HK-2 (cell line): ENCODE measurements at regions not wholly inside any gene's neighbourhood (a gene's known extent, or its start where the extent isn't known, plus 50 kb on each side); places are given as distances from the start of the nearest gene placed in this dataset.

Experiments used
- DNase-seq: peaks from one replicate; pipeline ENCODE4 v3.0.0-alpha.2; 2018; ENCODE audit not compliant: unreplicated experiment

DNA sequence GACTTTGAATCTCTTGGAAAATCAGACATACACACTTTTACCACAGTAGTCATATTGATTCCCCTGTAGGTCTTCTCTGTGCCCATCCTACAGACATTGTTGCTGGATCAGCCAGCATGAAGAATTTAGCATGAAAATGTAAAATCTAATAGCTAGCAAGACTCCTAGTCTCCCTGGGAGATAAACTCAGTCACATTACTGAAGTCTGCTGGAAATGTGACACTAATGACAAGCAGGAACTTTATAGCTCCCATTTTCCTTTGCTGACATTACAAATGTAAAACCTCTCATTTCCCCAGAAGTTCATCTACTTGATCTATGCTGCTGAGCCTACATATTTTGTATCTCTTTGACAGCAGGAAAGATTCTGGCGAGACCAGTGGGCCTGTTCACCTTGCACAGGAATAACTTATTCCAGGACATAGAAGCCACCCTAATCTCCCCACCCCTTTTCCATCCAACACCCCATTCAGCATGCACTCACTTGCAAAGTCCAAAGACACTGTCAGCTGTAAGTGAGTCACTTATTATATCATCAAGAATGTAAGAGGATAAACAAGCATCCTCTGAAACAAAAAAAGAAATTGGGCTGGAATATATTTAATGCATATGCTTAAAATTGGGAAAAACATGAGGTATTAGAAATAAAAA lies 648.3 kb upstream of the PKDCC start:
- DNase-seq, result no peak

DNA sequence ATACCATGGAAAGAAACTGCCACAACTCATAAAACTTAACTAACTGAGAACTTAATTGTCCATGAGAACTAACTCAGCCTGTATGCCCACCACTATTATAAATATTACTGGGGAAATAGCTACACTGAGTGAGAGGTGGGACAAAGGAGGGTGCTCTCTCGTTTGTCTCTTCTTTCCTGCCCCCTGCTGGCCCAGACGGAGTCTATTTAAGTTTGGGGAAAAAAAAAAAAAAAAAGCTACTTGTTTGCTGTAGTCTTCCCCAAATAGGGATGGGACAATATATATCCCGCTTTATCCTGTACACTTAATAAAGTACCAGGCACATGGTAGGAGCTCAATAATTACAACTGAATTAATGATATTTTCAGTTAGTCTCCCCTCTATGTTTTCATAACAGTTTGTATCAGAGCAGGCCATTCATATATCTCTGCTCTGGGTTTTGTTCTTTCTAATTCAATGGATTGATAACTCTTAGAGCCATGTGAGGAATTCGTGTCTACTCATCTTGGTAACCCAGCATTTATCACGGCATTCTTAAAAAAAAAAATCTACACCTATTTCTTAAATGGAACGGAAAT lies 647.6 kb upstream of the PKDCC start:
- DNase-seq, result no peak

DNA sequence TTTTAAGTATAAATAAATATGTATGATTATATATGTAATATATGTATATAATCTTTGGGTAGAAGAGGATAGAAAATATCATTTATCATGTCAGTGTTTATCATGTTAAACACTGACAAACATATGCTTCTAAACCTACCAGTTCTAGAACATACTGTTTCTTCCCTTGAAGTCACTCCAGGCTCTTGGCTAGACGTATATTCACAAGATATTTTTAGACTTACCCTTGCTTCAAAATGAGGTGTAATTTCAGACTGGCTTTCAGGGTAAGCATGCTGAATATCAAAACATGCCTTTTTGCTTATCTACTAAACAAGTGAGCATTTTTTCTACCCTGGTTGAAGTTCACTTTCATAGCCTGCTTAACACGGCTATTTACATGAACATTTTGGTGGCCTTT lies 642.4 kb upstream of the PKDCC start:
- no peak for DNase-seq

GRCh38 chr2:41409328-41409727 lies 638.5 kb upstream of the PKDCC start:
- DNase-seq, result no peak

- DNase-seq, result no peak
These were observed 637.8 kb upstream of the PKDCC start for GRCh38 chr2:41410011-41410410.

DNA sequence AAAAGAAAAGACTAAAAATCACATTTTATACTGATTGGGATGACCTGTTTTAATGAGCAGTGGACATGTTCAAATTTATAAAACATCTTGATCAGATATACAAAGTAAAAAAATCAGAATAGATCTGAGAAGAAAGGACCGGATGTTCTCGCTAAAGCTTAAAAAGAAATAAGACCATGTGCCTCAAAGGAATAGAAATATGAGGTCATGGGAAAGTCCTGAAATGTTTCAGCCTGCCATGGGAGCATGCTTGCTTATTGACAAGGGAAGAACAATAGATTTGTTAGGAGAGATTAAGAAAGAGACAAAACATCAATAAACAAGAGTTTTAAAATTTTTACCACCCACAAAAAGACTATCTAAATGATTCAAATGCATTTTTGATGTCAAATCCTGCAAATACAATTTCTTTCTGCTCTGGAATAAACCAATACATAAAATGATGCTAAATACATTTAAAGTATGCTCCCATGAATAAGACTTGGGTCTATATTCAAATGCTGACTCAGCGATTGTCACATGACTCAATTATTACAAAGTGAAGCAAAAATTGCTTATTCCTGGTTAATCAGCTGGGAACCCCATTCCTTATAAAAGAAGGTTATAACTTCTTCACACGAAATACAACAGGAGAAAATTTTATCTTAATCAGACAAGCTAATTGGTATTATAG lies 633.9 kb upstream of the PKDCC start:
- no peak for DNase-seq

GRCh38 chr2:41414486-41415230 lies 633.2 kb upstream of the PKDCC start:
- DNase-seq, result no peak

GRCh38 chr2:41417511-41417910 lies 630.3 kb upstream of the PKDCC start:
- DNase-seq, result no peak

GRCh38 chr2:41420219-41420618 lies 627.6 kb upstream of the PKDCC start:
- no peak for DNase-seq

DNA sequence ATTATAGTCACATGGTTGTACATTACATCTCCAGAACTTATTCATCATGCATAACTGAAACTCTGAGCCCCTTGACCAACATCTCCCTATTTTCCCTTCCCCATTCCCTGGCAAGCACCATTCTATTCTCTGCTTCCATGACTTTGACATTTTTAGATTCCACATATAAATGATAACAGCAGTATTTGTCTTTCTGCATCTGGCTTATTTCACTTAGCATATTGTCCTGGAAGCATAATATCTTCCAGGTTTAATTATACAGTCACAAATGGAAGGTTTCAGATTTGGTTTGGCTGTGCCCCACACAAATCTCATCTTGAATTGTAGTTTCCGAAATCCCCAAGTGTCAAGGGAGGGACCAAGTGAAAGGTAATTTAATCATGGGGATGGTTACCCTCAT lies 626.9 kb upstream of the PKDCC start:
- DNase-seq, result no peak

DNA sequence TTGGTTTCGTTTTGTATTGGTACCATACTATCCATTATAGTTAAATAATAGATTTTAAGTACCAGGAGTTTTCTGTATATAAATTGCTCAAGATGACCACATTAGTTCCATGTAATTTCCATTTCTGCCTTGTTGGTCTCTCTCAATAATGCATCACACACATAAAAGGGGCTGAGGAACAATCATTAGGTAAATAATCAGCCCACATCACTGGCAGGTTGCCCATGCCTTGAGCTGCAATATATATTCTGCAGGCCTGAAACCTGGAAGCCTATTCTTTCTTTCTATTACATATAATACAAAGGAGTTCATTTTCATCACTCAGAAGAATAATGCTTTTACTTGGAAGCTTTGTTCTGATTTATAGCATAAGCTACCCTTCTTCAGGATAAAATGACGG lies 616.1 kb upstream of the PKDCC start:
- no peak for DNase-seq

GRCh38 chr2:41432459-41432858 lies 615.4 kb upstream of the PKDCC start:
- no peak for DNase-seq

- no peak for DNase-seq
These were observed 612.8 kb upstream of the PKDCC start for GRCh38 chr2:41434991-41435390.

DNA sequence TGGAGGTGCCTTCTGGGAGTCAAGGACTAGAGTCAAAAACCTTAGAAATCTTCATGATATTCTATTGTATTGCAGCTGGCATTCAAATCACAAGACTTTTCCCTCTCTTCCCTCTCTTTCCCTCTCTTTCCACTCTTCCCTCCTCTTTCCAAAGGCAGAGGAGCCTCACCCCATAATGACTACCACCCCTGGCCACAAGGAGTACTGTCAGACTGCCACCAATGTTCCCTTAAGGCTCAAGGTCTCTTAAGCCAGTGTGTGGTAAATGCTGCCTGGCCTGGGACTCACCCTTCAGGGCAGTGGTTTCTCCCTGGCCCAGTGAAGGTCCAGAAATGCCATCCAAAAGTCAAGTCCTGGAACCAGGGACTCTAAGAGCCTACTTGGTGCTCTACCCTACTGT lies 605.9 kb upstream of the PKDCC start:
- no peak for DNase-seq

DNA sequence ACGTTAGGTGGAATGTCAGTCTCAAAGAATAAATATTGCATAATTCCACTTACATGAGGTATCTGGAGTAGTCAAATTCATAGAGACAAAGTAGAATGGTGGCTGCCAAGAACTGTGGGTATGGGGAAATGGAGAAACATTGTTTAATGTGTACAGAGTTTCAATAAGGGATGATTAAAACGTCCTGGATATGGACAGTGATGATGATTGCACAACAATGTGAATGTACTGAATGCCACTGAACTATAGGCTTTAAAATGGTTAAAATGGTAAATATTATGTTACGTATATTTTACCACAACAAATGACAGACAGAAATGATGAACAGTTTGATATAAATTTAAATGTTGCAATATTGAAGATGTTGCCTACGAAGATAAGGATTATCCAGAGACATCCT lies 602.0 kb upstream of the PKDCC start:
- no peak for DNase-seq

GRCh38 chr2:41446266-41446665 lies 601.6 kb upstream of the PKDCC start:
- DNase-seq, result no peak

GRCh38 chr2:41448221-41448620 lies 599.6 kb upstream of the PKDCC start:
- DNase-seq, result no peak

DNA sequence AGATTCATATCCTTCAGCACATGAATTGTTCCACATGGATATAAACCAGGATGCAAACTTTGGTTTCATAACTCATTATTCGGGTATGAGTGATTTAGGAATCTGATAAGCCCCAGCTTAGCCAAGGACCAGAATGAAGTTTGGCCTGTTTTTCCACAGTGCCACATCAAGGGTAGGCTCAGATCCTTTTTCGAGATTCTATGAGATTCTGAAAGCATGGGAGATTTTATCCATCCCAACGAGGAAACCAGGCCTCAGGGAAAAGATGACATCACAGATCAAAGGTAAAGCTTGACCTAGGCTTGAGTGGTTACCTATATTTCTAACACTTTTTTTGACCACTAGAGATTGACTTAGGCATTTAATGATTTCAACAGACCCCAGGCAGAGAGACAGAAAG lies 590.8 kb upstream of the PKDCC start:
- no peak for DNase-seq

GRCh38 chr2:41460661-41461060 lies 587.2 kb upstream of the PKDCC start:
- no peak for DNase-seq

DNA sequence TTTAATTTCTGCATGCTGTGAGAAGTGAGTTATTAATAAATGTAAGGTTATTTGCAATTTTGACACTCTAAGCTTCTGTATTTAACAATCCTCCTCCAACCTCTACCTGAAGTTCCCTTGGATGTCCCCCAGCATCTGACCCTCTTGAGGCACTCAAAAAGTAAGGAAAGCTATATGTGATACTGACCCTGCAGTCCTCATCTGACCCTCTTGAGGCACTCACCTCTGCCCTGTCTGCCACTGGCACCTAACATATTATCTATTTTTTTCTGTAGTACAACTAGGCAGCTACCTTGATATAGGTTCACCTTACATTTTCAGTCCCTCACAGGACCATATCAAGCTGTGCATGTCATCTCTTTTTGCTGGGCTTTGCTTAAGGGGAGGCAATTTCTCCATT lies 583.4 kb upstream of the PKDCC start:
- no peak for DNase-seq

- DNase-seq, result no peak
These were observed 571.9 kb upstream of the PKDCC start for GRCh38 chr2:41475959-41476358.

- no peak for DNase-seq
These were observed 565.2 kb upstream of the PKDCC start for GRCh38 chr2:41482659-41483058.

DNA sequence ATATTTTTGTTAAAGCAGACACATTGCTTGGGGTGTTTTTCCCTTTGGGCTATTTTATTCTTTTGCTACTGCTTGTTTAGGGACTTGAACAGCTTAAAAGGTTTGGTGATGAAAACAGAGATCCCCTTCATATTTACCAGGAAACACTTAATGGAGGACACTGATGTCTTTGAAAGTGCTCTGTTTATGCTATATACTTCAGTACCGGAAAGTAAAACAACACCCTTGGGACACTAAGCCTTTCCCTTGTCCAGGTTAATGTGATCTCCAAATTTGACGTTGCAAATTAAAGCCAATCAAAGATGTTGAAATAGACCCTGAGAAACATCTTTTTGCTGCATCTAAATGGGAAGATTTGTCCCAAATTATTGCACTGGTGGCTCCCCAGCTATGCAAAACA lies 564.6 kb upstream of the PKDCC start:
- no peak for DNase-seq
